ENCODE measurements at regions not wholly inside any gene's neighbourhood (a gene's known extent, or its start where the extent isn't known, plus 50 kb on each side); places are given as distances from the start of the nearest gene placed in this dataset.
"Not testable (repeated sequence)": the region's sequence is repeated elsewhere in the genome, so short reads cannot be mapped to it uniquely, and the experiment has no call there.

GRCh38 chr20:12133553-12133952 is 215.9 kb downstream of the BTBD3 start:
- H3K27me3 ChIP-seq, result no peaks in the 10 kb centered on the region
- TF ChIP-seq EP300 (IDR thresholded peaks at IDR 0.05) (no peak), POLR2A (IDR thresholded peaks at IDR 0.05) (no peak), CTCF (IDR thresholded peaks at IDR 0.05) (no peak)
- H3K36me3 ChIP-seq, result no peaks in the 10 kb centered on the region
- no peak overlapping the region for H3K4me3 ChIP-seq
- no peaks in the 10 kb centered on the region for H3K4me1 ChIP-seq
- WGBS, 2 donors, result 86 to 91% methylated on average over 2 of the region's 2 CpGs
- DNase-seq (ENCODE audit: low spot score in 2 of 2), result no peak
- H3K27ac ChIP-seq, result no peak overlapping the region
- peaks cover 0 to 13% (median 5%) of the 10 kb centered on the region in 4 donors for H3K9me3 ChIP-seq

- H3K9me3 ChIP-seq; H3K4me1 ChIP-seq; H3K27ac ChIP-seq; DNase-seq (ENCODE audit: low spot score in 2 of 2); H3K4me3 ChIP-seq; H3K36me3 ChIP-seq; H3K27me3 ChIP-seq: not testable (repeated sequence)
- 94 to 100% methylated on average over 1 of the region's 1 CpG for WGBS, 2 donors
Measured at GRCh38 chr20:12145951-12146350, 228.3 kb downstream of the BTBD3 start.

GRCh38 chr20:12152996-12153395 is 235.3 kb downstream of the BTBD3 start:
- 59 to 72% methylated on average over 1 of the region's 1 CpG for WGBS, 2 donors
- TF ChIP-seq EP300 (IDR thresholded peaks at IDR 0.05), result no peak
- no peak for TF ChIP-seq POLR2A (IDR thresholded peaks at IDR 0.05)
- no peak for TF ChIP-seq CTCF (IDR thresholded peaks at IDR 0.05)
- no peaks in the 10 kb centered on the region for H3K9me3 ChIP-seq
- H3K27me3 ChIP-seq, result no peaks in the 10 kb centered on the region
- no peaks in the 10 kb centered on the region for H3K36me3 ChIP-seq
- no peak overlapping the region for H3K27ac ChIP-seq
- DNase-seq (ENCODE audit: low spot score in 2 of 2), result no peak
- no peak overlapping the region for H3K4me3 ChIP-seq
- H3K4me1 ChIP-seq, result no peaks in the 10 kb centered on the region

GRCh38 chr20:12153628-12154027 is 235.9 kb downstream of the BTBD3 start:
- Histone ChIP-seq H3K9me3 (no peaks in the 10 kb centered on the region), H3K36me3 (no peaks in the 10 kb centered on the region), H3K4me3 (no peak overlapping the region), H3K27ac (no peak overlapping the region), H3K27me3 (no peaks in the 10 kb centered on the region), H3K4me1 (no peaks in the 10 kb centered on the region)
- no peak for TF ChIP-seq EP300 (IDR thresholded peaks at IDR 0.05)
- no peak for TF ChIP-seq POLR2A (IDR thresholded peaks at IDR 0.05)
- TF ChIP-seq CTCF (IDR thresholded peaks at IDR 0.05), result no peak
- WGBS, 2 donors, result 65 to 72% methylated on average over 2 of the region's 2 CpGs
- DNase-seq (ENCODE audit: low spot score in 2 of 2), result no peak

GRCh38 chr20:12156252-12156651 is 238.6 kb downstream of the BTBD3 start:
- Histone ChIP-seq H3K4me1 (no peaks in the 10 kb centered on the region), H3K4me3 (no peak overlapping the region), H3K36me3 (no peaks in the 10 kb centered on the region), H3K9me3 (no peaks in the 10 kb centered on the region), H3K27me3 (no peaks in the 10 kb centered on the region), H3K27ac (no peak overlapping the region)
- no peak for DNase-seq (ENCODE audit: low spot score in 2 of 2)
- TF ChIP-seq POLR2A (IDR thresholded peaks at IDR 0.05) (no peak), CTCF (IDR thresholded peaks at IDR 0.05) (no peak), EP300 (IDR thresholded peaks at IDR 0.05) (no peak)
- 90 to 97% methylated on average over 4 of the region's 4 CpGs for WGBS, 2 donors

- WGBS, 2 donors, result 92 to 99% methylated on average over 6 of the region's 6 CpGs
- Histone ChIP-seq H3K27ac (no peak overlapping the region), H3K4me1 (no peaks in the 10 kb centered on the region), H3K9me3 (no peaks in the 10 kb centered on the region), H3K36me3 (no peaks in the 10 kb centered on the region), H3K27me3 (no peaks in the 10 kb centered on the region), H3K4me3 (no peak overlapping the region)
- DNase-seq (ENCODE audit: low spot score in 2 of 2), result no peak
- TF ChIP-seq EP300 (IDR thresholded peaks at IDR 0.05), result no peak
- TF ChIP-seq CTCF (IDR thresholded peaks at IDR 0.05), result no peak
- no peak for TF ChIP-seq POLR2A (IDR thresholded peaks at IDR 0.05)
Measured at GRCh38 chr20:12159261-12159660, 241.6 kb downstream of the BTBD3 start.

Data from tibial nerve (tissue), 4 donors.